Esophagus muscularis mucosa (tissue), 3 donors: ENCODE measurements at regions not wholly inside any gene's neighbourhood (a gene's known extent, or its start where the extent isn't known, plus 50 kb on each side); places are given as distances from the start of the nearest gene placed in this dataset.

Experiments
- CTCF ChIP-seq, 3 experiments: fragments of 200-600 bp in 2 of 3; fragments of 450-650 bp in 1 of 3; sonication (generic) in 2 of 3; IDR thresholded peaks; one replicate each; pipeline ENCODE4 v1.5.1; 2017 to 2019; ENCODE audit warnings: antibody characterized with exemption in 3 of 3, mild to moderate bottlenecking in 2 of 3, moderate library complexity in 1 of 3
- POLR2A ChIP-seq: fragments of 450-650 bp; IDR thresholded peaks from one replicate; pipeline ENCODE4 v1.6.1; 2017; ENCODE audit warnings: antibody characterized with exemption, moderate library complexity, mild to moderate bottlenecking, low read depth
- POLR2AphosphoS5 ChIP-seq, 2 donors: sonication (generic); formaldehyde crosslinking; IDR thresholded peaks; one replicate each; pipeline ENCODE4 v1.6.1; 2017; ENCODE audit warnings: antibody characterized with exemption in 2 of 2

GRCh38 chr12:76637807-76638206, 78.2 kb upstream of the OSBPL8 start:
- no peak for TF ChIP-seq CTCF (IDR thresholded peaks at IDR 0.05)
- TF ChIP-seq POLR2A = no peak
- no peak for TF ChIP-seq POLR2AphosphoS5 (IDR thresholded peaks at IDR 0.05)
